ENCODE measurements at regions not wholly inside any gene's neighbourhood (a gene's known extent, or its start where the extent isn't known, plus 50 kb on each side); places are given as distances from the start of the nearest gene placed in this dataset.
"Not testable (repeated sequence)": the region's sequence is repeated elsewhere in the genome, so short reads cannot be mapped to it uniquely, and the experiment has no call there.

GRCh38 chr5:53277491-53277890, 167.9 kb upstream of the MOCS2 start:
- H3K4me2 ChIP-seq (ENCODE audit: low read length), result no peak overlapping the region
- peak overlapping the region; percentile 13 for H3K9ac ChIP-seq (ENCODE audit: low read depth, low read length)
- no peak overlapping the region for H3K4me3 ChIP-seq (ENCODE audit: low read length)
- no peaks in the 10 kb centered on the region for H3K27me3 ChIP-seq (ENCODE audit: control insufficient read depth, insufficient read depth, low read length)
- no peaks in the 10 kb centered on the region for H3K36me3 ChIP-seq (ENCODE audit: insufficient read depth, low read length)
- no peaks in the 10 kb centered on the region for H3K9me3 ChIP-seq (replicated peaks; ENCODE audit: low read length)
- peaks cover 10% of the 10 kb centered on the region for H3K4me1 ChIP-seq (ENCODE audit: control insufficient read depth, insufficient read depth, low read length)

DNA sequence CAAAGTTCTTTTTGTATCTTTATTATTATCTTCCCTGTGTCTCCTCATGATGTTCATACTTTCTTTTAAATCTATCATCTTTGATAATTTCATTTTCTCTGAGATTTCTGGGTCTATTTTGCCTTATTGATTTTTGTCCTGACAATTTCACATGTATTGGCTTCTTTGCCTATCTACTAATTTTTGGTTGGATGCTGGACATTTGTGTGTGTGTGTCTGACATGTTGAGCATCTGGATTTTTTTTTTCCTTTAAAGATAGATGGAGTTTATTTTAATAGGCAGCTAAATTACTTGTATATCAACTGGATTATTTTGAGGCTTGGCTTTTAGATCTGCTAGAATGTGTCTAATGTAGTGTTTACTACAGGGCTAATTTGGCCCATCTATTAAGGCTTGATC, 178.0 kb upstream of the MOCS2 start:
- peaks cover 3% of the 10 kb centered on the region for H3K4me1 ChIP-seq (ENCODE audit: control insufficient read depth, insufficient read depth, low read length)
- H3K9ac ChIP-seq (ENCODE audit: low read depth, low read length), result no peak overlapping the region

GRCh38 chr5:53288511-53288910, 179.0 kb upstream of the MOCS2 start:
- Histone ChIP-seq H3K4me1 (ENCODE audit: control insufficient read depth, insufficient read depth, low read length) (peaks cover 3% of the 10 kb centered on the region), H3K9ac (ENCODE audit: low read depth, low read length) (no peak overlapping the region), H3K4me2 (ENCODE audit: low read length) (no peak overlapping the region)

More for the DNA sequence above, 178.0 kb upstream of the MOCS2 start:
- no peaks in the 10 kb centered on the region for H3K27me3 ChIP-seq (ENCODE audit: control insufficient read depth, insufficient read depth, low read length)
- H3K36me3 ChIP-seq (ENCODE audit: insufficient read depth, low read length), result no peaks in the 10 kb centered on the region
- no peak overlapping the region for H3K4me2 ChIP-seq (ENCODE audit: low read length)
- H3K4me3 ChIP-seq (ENCODE audit: low read length), result no peak overlapping the region
- H3K9me3 ChIP-seq (replicated peaks; ENCODE audit: low read length), result no peaks in the 10 kb centered on the region

DNA sequence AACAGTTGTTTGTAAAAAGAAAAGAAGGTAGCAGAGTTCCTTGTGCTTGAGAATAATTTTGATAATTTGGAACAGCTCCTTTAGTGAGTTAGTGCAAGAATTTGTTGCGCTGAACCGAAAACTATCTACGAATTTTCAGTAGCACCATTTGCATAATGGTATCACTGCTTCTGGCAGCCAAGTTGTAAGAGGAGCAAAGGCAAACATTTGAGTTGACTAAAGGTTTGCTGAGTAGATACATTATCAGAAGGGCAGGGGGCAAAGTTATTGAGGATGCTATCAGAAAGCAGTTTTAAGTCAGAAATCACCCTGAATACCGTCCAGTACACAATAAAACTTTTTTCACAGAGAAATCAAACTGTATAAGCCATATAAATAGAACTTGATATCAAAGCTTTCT, 181.5 kb upstream of the MOCS2 start:
- H3K27me3 ChIP-seq (ENCODE audit: control insufficient read depth, insufficient read depth, low read length), result no peaks in the 10 kb centered on the region
- H3K9ac ChIP-seq (ENCODE audit: low read depth, low read length), result no peak overlapping the region
- H3K36me3 ChIP-seq (ENCODE audit: insufficient read depth, low read length), result no peaks in the 10 kb centered on the region
- H3K4me3 ChIP-seq (ENCODE audit: low read length), result no peak overlapping the region
- no peak overlapping the region for H3K4me2 ChIP-seq (ENCODE audit: low read length)
- H3K9me3 ChIP-seq (replicated peaks; ENCODE audit: low read length), result no peaks in the 10 kb centered on the region
- peaks cover 3% of the 10 kb centered on the region for H3K4me1 ChIP-seq (ENCODE audit: control insufficient read depth, insufficient read depth, low read length)

More at GRCh38 chr5:53288511-53288910, 179.0 kb upstream of the MOCS2 start:
- H3K9me3 ChIP-seq (replicated peaks; ENCODE audit: low read length), result no peaks in the 10 kb centered on the region
- H3K27me3 ChIP-seq (ENCODE audit: control insufficient read depth, insufficient read depth, low read length), result no peaks in the 10 kb centered on the region
- H3K36me3 ChIP-seq (ENCODE audit: insufficient read depth, low read length), result no peaks in the 10 kb centered on the region
- H3K4me3 ChIP-seq (ENCODE audit: low read length), result no peak overlapping the region

- Histone ChIP-seq H3K4me2 (ENCODE audit: low read length) (no peak overlapping the region), H3K4me1 (ENCODE audit: control insufficient read depth, insufficient read depth, low read length) (peaks cover 3% of the 10 kb centered on the region), H3K9me3 (replicated peaks; ENCODE audit: low read length) (no peaks in the 10 kb centered on the region), H3K36me3 (ENCODE audit: insufficient read depth, low read length) (no peaks in the 10 kb centered on the region), H3K4me3 (ENCODE audit: low read length) (no peak overlapping the region), H3K9ac (ENCODE audit: low read depth, low read length) (no peak overlapping the region), H3K27me3 (ENCODE audit: control insufficient read depth, insufficient read depth, low read length) (no peaks in the 10 kb centered on the region)
These were observed 182.0 kb upstream of the MOCS2 start for GRCh38 chr5:53291528-53291927.

DNA sequence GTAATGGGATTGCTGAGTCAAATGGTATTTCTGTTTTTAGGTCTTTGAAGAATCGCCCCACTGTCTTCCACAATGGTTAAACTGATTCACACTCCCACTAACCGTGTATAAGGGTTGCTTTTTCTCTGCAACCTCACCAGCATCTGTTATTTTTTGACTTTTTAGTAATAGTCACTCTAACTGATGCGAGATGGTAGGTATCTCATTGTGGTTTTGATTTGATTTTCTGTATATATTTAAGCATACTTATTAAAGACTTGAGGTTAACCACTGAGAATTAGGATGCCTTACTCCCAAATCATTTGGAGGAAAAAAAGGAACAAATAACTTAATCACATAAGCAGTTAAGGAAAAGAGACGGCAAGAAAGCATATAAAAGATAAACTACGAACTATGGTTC, 181.6 kb upstream of the FST start:
- Histone ChIP-seq H3K4me3 (ENCODE audit: low read length) (no peak overlapping the region), H3K27me3 (ENCODE audit: control insufficient read depth, insufficient read depth, low read length) (no peaks in the 10 kb centered on the region), H3K36me3 (ENCODE audit: insufficient read depth, low read length) (no peaks in the 10 kb centered on the region), H3K9ac (ENCODE audit: low read depth, low read length) (no peak overlapping the region), H3K4me1 (ENCODE audit: control insufficient read depth, insufficient read depth, low read length) (peaks cover 13% of the 10 kb centered on the region), H3K4me2 (ENCODE audit: low read length) (no peak overlapping the region), H3K9me3 (replicated peaks; ENCODE audit: low read length) (no peaks in the 10 kb centered on the region)

DNA sequence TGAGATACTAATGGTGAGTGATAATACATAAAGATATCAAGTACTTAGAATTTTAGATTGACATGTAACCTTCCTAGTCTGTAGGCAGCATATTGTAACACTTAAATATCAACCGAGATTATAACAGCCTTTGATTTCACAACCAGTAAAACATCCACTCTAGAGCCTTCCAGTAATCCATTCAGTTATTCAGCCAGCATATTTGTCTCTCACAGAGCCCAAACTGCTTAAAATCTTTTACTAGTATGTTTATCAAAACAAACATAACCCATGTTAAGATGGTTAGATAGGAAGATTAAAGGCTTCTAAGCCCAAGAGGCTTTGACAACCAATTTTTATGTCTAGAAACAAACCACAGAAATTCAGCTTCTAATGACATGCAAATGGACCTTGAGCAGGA, 177.9 kb upstream of the FST start:
- Histone ChIP-seq H3K27me3 (ENCODE audit: control insufficient read depth, insufficient read depth, low read length) (no peaks in the 10 kb centered on the region), H3K36me3 (ENCODE audit: insufficient read depth, low read length) (no peaks in the 10 kb centered on the region), H3K4me1 (ENCODE audit: control insufficient read depth, insufficient read depth, low read length) (peaks cover 13% of the 10 kb centered on the region), H3K4me3 (ENCODE audit: low read length) (no peak overlapping the region), H3K9me3 (replicated peaks; ENCODE audit: low read length) (no peaks in the 10 kb centered on the region), H3K9ac (ENCODE audit: low read depth, low read length) (no peak overlapping the region), H3K4me2 (ENCODE audit: low read length) (no peak overlapping the region)

DNA sequence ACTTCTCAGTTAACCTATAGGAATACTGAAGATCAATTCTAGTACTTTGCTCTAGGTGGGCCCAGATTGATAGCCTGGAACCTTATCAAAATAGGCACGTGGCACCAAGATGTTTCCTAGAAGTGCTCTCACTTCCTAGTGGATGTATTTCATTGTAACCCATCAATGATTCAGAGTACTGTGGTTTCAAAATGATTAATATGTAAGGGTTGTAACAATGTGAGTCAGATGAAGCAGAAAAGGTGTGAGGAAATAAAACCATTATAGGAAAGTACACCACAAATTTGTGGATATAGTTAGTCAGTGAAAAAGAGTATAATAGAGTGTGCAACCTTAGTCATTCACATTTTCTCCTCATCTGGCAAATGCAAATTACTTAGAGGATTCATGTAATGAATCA, 177.3 kb upstream of the FST start:
- no peaks in the 10 kb centered on the region for H3K27me3 ChIP-seq (ENCODE audit: control insufficient read depth, insufficient read depth, low read length)
- H3K9ac ChIP-seq (ENCODE audit: low read depth, low read length), result no peak overlapping the region
- no peaks in the 10 kb centered on the region for H3K9me3 ChIP-seq (replicated peaks; ENCODE audit: low read length)
- peaks cover 13% of the 10 kb centered on the region for H3K4me1 ChIP-seq (ENCODE audit: control insufficient read depth, insufficient read depth, low read length)
- H3K4me3 ChIP-seq (ENCODE audit: low read length), result no peak overlapping the region
- H3K36me3 ChIP-seq (ENCODE audit: insufficient read depth, low read length), result no peaks in the 10 kb centered on the region
- no peak overlapping the region for H3K4me2 ChIP-seq (ENCODE audit: low read length)

DNA sequence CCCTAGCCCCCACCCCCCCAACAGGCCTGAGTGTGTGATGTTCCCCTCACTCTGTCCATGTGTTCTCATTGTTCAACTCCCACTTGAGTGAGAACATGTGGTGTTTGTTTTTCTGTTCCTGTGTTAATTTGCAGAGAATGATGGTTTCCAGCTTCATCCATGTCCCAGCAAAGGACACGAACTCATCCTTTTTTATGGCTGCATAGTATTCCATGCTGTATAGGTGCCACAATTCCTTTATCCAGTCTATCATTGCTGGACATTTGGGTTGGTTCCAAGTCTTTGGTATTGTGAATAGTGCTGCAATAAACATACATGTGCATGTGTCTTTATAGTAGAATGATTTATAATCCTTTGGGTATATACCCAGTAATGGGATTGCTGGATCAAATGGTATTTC, 175.1 kb upstream of the FST start:
- not testable (repeated sequence) for H3K36me3 ChIP-seq (ENCODE audit: insufficient read depth, low read length); H3K9ac ChIP-seq (ENCODE audit: low read depth, low read length); H3K4me2 ChIP-seq (ENCODE audit: low read length); H3K4me3 ChIP-seq (ENCODE audit: low read length); H3K9me3 ChIP-seq (replicated peaks; ENCODE audit: low read length); H3K27me3 ChIP-seq (ENCODE audit: control insufficient read depth, insufficient read depth, low read length)
- H3K4me1 ChIP-seq (ENCODE audit: control insufficient read depth, insufficient read depth, low read length), result peaks cover 13% of the 10 kb centered on the region

- H3K4me1 ChIP-seq (ENCODE audit: control insufficient read depth, insufficient read depth, low read length), result no peaks in the 10 kb centered on the region
- no peaks in the 10 kb centered on the region for H3K27me3 ChIP-seq (ENCODE audit: control insufficient read depth, insufficient read depth, low read length)
- H3K9ac ChIP-seq (ENCODE audit: low read depth, low read length), result no peak overlapping the region
These were observed 170.8 kb upstream of the FST start for GRCh38 chr5:53309653-53310052.

DNA sequence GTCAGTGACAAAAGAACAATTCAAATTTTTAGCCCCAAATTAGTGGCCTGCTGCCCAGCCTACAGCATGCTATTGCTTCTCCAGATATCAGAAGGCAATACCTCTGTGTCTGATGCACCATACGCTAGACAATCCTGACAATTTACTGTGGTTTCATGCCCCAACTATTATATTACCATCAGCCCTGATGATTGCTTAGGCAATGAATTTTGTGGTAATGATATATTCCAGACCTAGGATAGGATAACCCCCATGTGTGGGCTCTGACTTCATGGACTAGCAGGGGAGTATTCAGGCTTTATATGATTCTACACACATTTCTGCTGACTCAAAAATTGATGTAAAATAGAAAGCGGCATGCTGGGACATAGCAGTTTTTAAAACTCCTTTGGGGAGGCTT, 168.7 kb upstream of the FST start:
- Histone ChIP-seq H3K4me1 (ENCODE audit: control insufficient read depth, insufficient read depth, low read length) (no peaks in the 10 kb centered on the region), H3K4me2 (ENCODE audit: low read length) (no peak overlapping the region), H3K36me3 (ENCODE audit: insufficient read depth, low read length) (no peaks in the 10 kb centered on the region), H3K9me3 (replicated peaks; ENCODE audit: low read length) (no peaks in the 10 kb centered on the region), H3K4me3 (ENCODE audit: low read length) (no peak overlapping the region), H3K27me3 (ENCODE audit: control insufficient read depth, insufficient read depth, low read length) (no peaks in the 10 kb centered on the region), H3K9ac (ENCODE audit: low read depth, low read length) (no peak overlapping the region)

More at GRCh38 chr5:53309653-53310052, 170.8 kb upstream of the FST start:
- H3K4me3 ChIP-seq (ENCODE audit: low read length), result no peak overlapping the region
- no peaks in the 10 kb centered on the region for H3K36me3 ChIP-seq (ENCODE audit: insufficient read depth, low read length)
- no peak overlapping the region for H3K4me2 ChIP-seq (ENCODE audit: low read length)
- no peaks in the 10 kb centered on the region for H3K9me3 ChIP-seq (replicated peaks; ENCODE audit: low read length)

DNA sequence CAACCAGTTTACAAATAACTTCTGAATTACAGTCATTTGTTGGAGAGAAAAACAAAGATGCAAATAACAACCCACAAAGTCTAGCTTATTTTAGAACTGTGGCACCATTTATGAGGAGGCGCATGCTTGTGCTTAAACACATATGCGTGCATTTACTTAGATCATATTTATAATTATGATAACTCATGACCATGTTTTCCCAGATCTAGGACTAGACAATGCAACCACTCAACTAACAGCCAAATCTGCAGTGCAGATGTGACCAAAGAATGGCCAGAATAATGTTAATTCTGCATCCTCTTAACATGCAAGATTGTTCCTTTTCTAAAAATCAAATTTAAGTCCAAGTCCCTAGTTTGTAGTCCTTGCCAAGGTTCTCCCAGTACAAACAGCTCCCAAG, 167.3 kb upstream of the FST start:
- Histone ChIP-seq H3K4me2 (ENCODE audit: low read length) (no peak overlapping the region), H3K9ac (ENCODE audit: low read depth, low read length) (no peak overlapping the region), H3K36me3 (ENCODE audit: insufficient read depth, low read length) (no peaks in the 10 kb centered on the region), H3K4me1 (ENCODE audit: control insufficient read depth, insufficient read depth, low read length) (no peaks in the 10 kb centered on the region), H3K9me3 (replicated peaks; ENCODE audit: low read length) (no peaks in the 10 kb centered on the region), H3K27me3 (ENCODE audit: control insufficient read depth, insufficient read depth, low read length) (no peaks in the 10 kb centered on the region), H3K4me3 (ENCODE audit: low read length) (no peak overlapping the region)

All from skeletal muscle satellite cell (primary cell).